Erythroblast (primary cell): ENCODE measurements at regions not wholly inside any gene's neighbourhood (a gene's known extent, or its start where the extent isn't known, plus 50 kb on each side); places are given as distances from the start of the nearest gene placed in this dataset.

Experiments used
- GATA1 ChIP-seq: IDR thresholded peaks from 2 replicates; pipeline ENCODE4 v1.6.1; 2011; ENCODE audit warnings: low read depth, mild to moderate bottlenecking, control low read depth, low read length, moderate library complexity
- POLR2A ChIP-seq: IDR thresholded peaks from 2 replicates; pipeline ENCODE4 v1.6.1; 2011; ENCODE audit warnings: mild to moderate bottlenecking, low read length

DNA sequence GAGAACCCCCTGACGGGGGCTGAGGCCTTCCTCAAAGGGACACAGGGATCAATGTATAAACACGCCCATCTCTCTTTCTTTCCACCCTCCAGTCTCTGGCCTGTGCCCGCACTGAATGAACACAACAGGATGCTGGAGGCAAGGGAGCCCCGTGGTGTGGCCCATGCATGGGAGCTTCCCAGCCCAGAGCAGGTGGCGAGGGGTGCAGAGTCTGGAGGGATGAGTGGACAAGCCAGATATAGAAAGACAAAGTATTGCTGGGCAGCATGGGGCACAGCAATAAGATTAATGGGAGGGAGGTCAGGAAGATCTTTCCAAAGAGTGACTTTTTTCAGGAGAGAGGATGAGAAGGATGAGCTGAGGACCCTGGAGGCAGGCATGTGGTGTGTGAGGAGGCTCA lies 103.7 kb downstream of the C5orf15 start:
- TF ChIP-seq GATA1 (no peak), POLR2A (no peak)
